ENCODE measurements at regions not wholly inside any gene's neighbourhood (a gene's known extent, or its start where the extent isn't known, plus 50 kb on each side); places are given as distances from the start of the nearest gene placed in this dataset.

GRCh38 chr11:93248602-93249001 lies 50.8 kb upstream of the SLC36A4 start:
- no peak for DNase-seq

- DNase-seq, result no peak
Measured at GRCh38 chr11:93249459-93250220, 51.8 kb upstream of the SLC36A4 start.

GRCh38 chr11:93250326-93250725 lies 52.5 kb upstream of the SLC36A4 start:
- no peak for DNase-seq

GRCh38 chr11:93251922-93252321 lies 54.1 kb upstream of the SLC36A4 start:
- DNase-seq, result no peak

- no peak for DNase-seq
Measured at GRCh38 chr11:93253111-93253510, 55.3 kb upstream of the SLC36A4 start.

- no peak for DNase-seq
Measured at GRCh38 chr11:93256623-93257022, 58.8 kb upstream of the SLC36A4 start.

- DNase-seq, result no peak
Measured at GRCh38 chr11:93267383-93267782, 63.2 kb upstream of the DEUP1 start.

GRCh38 chr11:93268287-93269040 lies 62.1 kb upstream of the DEUP1 start:
- no peak for DNase-seq

GRCh38 chr11:93271596-93271995 lies 58.9 kb upstream of the DEUP1 start:
- DNase-seq, result no peak

GRCh38 chr11:93274851-93275250 lies 55.7 kb upstream of the DEUP1 start:
- no peak for DNase-seq

- no peak for DNase-seq
Measured at GRCh38 chr11:93278976-93279375, 51.6 kb upstream of the DEUP1 start.

- peak; percentile 89 for DNase-seq
Measured at GRCh38 chr11:93279851-93280347, 50.6 kb upstream of the DEUP1 start.
